ENCODE measurements at regions not wholly inside any gene's neighbourhood (a gene's known extent, or its start where the extent isn't known, plus 50 kb on each side); places are given as distances from the start of the nearest gene placed in this dataset.
"Not testable (repeated sequence)": the region's sequence is repeated elsewhere in the genome, so short reads cannot be mapped to it uniquely, and the experiment has no call there.

DNA sequence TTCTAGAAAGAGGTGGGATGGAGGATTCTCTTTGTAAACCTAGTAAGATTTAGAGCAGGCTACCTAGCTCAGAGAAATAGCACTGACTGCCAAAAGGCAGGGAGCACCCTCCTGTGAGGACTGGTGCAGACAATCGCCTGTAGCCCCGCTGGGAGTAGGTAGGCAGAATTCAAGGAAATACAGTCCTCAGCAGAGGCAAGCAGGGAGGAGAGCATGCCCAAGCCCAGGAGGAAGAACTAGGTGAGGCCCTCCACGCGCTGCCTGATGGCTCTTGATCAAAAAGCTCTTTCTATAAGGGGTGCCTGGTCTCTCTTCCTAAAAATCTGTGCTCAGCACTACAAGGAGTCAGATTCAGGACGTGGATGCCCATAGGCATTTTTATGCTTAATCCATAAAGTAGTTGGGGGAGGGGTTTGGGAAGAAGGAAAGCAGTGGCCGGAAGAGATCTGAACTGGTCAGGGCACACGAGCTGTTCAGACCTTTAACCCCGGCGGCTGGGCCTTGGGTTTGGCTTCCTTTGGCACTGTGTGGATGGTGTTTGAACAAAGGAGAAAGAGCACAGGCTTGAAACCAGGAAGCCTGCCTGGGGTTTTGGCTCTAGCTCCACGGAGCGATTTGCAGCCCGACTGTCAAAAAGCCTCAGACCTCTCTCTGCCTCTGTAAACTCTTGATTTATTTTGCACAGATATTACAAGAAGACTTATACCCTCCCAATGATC lies 320.6 kb downstream of the FOXO1 start:
- DNase-seq: no peak

DNA sequence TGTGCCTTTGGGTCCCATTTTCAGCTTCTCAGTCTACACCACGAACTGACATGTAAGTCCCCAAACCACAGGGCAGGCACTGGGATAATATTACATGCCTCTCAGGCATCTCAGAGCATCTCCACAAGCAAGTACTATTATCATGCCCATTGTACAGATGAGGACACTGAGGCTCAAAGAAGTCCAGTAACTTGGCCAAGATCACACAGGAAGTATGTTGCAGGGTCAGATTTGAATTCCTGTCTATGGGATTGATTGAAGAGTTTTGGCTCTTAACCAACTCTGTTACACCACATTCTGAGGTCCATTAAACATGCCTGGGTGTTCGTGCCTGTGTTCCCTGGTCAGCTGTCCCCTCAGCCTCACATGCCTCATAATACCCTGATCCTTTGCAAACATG lies 319.8 kb downstream of the FOXO1 start:
- no peak for DNase-seq

DNA sequence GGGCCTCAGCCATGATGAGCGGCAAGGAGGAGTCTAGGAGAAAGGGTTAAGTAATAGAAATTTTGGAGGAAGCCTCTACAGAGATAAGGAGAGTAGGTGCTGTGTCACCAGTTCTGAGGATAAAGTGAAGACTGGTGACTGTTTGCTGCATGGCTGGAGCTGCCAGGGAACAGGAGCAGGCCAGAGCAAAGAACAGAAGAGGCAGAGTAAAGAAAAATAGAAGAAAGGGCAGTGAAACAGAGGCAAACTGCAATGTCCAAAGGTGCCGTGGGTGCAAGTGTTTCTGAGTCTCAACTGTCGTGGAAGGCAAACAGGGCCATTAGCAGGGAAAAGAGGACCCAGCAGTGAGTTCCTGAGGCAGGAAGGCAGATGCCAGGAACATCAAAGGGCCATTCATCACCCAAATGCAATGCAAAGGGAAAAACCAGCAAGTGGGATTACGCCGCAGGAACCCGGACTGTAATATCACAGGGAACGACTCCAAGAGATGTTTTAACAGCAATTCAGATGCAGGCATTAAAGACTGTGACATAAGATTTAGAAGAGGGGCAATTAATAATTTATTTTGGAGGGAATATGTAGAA lies 318.3 kb downstream of the FOXO1 start:
- DNase-seq: no peak

DNA sequence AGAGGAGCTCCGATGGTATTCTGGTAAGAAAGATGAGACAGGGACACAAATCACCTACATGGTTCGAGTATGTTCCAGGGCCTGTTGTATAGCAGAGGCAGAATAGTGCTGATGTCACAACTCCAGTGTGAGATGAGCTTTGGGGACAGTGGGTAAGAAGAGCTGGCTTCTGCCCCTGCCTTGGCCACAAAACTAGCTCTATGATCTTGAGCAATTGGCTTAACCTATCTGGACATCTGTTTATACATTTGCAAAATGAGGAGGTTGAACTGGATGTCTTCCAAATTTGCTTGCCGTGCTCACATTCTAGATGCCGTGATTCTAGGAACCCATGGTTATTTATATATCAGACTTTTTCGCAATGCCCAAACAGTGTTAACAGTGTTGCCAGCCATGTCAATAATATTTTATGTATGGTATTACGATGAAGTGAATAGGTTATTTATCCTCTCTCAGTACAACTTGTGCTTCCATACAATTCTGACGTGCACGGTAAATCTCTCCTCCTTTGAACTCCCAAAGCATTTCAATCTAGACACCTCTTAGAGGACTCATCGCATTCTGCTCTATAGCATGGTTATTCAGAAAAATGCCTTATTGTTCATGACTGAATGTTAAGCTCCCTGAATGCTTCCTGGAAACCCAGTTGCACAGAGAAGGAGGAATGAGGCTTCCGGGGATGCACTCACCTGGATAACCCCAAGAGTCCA lies 316.0 kb downstream of the FOXO1 start:
- no peak for DNase-seq

DNA sequence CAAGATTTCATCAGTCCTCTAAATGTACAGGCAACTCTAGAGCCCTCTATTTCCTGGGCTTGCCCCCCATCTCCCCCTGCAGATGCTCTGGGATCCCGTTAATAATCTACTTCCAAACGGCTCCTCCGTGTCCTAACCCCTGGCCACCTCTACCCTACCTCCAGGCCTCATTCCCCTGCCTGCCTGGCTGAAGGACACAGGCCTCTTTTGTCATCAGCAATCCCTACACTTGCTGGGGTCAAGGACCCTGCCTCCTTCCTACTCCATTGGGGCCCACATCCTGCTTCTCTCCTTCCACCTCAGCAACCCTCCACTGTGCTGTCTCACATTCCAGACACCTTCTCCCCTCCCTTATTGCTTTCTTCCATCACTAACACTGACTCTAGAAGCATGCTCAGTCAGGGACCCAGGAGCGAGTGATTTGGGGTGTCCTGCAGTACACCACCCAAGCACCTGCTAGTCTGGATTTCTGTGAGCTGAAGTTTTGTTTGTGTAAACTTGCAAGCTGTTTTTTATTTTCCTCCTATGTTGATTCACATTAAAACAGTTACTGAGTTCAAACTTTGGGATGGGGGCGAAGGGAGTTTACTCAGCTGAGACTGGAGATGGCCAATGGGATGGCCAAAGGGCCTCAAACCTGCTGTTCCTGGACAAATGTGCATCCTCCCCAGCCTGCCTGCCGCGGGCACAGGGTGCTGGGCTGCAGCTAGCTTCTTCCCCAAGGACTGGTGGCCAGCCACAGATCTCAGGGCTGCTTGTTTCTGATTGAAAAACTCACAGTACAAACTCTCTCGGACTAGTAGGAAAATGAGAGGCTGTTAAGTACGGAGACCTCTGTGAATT lies 314.7 kb downstream of the FOXO1 start:
- no peak for DNase-seq

DNA sequence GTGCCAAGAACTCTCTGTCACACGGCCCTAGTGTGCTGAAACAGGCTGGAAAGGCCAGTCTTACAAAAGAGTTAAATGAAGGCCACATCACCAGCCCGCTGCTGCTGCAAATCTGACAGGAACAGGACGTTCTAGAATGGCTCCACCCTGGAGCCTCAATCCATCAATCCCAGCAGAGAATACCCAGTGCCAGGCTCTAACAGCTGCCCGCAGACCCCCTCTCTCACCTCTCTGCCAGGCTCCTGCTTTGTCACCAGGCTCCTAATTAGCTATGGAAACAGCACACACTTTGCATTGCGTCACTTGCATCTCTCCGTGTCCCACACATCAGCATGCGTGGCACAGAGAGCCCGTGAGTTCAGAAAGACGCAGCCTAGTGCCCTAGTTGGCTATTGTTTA lies 314.1 kb downstream of the FOXO1 start:
- no peak for DNase-seq

DNA sequence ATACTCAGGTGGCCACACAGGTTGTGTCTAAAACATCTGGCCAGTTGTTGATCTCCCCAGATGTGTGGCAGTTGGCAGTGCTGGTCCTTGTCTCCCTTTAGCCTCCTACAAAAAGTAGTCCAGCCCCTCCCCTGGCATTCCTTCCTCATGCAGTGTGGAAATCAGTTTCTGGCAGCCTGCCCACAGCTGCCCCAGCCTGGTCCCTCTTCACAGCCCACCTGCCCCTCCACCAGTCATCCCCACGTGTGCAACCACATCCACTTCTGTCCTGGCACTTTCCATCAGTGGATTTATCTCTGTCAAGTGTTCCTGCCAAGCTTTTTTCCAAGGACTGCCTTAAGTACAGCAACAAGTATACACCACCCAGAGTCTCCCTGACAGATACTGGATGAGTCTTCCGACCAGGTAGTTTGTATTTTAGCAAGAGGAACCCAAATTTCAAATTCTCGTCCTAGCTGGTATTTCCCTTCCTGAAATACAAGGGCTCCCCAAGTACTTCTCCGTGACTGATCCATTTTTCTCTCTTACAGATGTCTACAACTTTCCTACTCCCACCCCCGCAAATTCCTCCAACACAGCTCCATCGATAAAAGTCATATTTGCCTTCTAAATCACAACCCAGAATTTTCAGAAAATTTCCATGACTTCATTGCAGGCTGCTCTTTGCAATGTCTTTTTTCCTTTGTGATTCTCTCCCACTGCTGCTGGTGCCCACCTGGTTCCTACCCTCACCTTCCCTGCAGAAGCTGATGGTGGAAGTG lies 313.5 kb downstream of the FOXO1 start:
- no peak for DNase-seq

DNA sequence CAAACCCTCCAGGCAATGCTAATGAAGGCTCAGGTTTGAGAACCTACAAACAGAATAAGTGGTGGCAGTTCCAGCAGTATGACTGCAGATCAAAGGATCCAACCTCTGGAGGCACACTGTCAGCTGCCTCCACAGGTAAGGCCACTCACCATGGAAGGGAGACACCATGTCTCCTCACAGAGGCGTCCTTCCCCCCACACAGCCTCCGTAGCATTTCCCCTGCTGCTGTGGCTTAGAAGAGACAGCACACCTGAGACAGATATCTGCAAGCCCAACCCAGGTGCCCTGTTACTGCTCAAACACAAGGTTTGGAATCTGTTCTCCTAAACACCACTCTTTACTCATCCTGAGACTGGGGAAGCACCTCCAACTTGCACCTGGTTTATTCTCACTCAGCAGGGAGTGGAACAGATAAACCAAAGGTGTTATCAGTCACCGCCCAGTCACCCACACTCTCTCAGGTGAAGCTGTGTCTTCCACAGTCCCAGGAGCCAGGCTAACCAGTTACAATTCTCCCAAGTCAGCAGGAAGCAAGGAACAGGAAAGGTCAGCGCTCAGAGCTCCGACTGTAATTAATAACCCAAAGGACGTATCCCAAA lies 311.2 kb downstream of the FOXO1 start:
- no peak for DNase-seq

DNA sequence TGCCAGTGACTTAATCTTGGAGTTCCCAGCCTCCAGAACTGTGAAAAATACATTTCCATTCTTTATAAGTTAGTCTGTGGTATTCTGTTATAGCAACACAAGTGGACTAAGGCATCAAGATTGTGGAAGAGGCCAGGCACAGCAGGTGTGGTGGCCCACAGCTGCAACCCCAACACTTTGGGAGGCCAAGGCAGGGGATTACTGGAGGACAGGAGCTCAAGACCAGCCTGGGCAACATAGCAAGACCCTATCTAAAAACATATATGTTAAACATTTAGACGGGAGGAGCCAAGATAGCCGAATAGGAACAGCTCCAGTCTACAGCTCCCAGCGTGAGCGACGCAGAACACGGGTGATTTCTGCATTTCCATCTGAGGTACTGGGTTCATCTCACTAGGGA lies 310.4 kb downstream of the FOXO1 start:
- no peak for DNase-seq

DNA sequence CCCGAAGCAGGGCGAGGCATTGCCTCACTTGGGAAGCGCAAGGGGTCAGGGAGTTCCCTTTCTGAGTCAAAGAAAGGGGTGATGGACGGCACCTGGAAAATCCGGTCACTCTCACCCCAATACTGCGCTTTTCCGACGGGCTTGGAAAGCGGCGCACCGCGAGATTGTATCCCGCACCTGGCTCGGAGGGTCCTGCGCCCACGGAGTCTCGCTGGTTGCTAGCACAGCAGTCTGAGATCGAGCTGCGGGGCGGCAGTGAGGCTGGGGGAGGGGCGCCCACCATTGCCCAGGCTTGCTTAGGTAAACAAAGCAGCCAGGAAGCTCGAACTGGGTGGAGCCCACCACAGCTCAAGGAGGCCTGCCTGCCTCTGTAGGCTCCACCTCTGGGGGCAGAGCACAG lies 310.0 kb downstream of the FOXO1 start:
- DNase-seq: not testable (repeated sequence)

DNA sequence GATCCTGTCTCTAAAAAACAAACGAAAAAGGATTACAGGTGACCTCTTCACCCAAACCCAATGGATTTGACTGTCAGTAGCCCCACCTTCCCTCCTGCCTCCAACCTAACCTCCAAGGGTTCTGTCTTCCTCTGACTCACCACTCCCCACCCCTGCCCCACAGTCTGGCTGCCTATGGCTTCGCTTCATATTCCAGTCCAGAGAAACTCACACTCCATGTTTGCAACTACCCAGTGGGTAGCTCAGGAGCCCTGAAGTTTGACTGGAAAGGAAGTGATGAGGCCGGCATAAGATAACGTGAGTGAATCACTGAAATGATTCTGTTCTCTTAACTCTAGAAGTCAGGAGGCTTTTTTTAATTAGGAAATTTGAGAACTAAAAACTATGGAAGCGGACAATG lies 303.9 kb downstream of the FOXO1 start:
- no peak for DNase-seq

DNA sequence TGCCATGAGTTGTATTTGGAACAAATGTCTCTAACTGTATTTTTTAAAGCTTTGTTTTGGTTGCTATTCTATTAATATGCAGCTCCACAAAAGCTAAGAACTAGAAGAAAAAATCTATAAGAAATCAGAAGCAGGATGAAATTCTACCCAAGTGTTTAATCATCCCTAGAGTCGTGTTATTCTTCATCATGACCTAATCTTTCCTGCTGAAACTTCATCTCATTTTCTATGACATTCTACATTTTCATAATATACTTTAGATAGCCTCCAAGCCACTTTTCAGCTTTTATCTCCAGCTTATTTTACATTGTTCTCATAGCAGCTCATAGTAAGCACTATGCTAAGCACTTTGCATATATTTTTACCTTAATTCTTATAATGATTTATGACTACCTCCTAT lies 302.8 kb downstream of the FOXO1 start:
- DNase-seq: no peak

DNA sequence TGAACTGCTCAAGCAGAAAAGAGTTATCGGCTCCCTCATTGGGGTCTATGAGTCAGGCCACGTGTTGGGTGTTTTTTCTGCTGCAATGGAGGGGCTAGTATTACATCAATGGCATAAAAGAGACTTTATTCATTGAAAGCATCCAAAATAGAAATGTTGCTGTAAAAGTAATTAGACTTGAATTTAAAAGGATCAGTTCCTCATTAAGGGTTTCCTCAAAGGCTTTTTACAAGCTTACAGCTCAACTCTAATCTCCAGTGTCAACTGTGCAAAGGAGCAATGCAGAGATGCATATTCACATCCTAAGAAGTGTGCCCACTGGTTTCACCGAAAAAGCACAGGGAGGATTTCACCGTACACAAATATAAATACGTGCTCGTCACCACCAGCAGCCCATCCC lies 300.3 kb downstream of the FOXO1 start:
- DNase-seq: no peak

DNA sequence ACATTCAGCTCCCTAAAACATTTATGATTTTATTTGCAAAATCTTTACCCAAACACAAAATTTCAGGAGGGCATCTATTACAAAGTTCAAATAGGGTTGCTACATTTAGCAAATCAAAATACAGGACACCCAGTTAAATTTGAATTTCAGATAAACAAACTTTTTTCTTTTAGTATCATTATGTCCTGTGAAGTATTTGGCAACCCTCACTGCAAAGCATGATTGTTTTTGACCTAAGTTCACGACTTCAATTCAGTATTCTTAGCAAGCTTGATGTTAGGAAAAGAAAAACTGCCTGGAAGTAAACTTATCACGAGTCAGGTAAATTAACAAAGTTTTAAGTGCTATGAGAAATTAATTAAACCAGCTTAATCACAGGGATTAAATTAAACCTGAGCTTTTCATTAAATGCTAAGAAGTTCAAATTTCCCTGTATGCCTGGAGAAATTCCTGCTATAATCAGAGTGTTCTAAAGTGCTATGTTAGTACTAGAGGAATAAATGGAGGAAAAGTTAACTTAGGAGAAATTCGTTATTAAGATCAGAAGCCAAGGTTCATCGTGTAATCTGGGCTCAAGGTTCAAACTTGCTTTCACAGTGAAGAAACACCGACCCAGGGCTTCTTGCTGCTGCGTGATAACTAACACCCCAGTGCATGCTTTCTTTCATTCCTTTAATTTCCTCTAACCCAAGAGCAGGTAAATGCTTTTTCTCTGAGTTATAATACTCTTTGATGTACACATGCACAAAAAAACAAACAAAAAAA lies 298.1 kb downstream of the FOXO1 start:
- no peak for DNase-seq

DNA sequence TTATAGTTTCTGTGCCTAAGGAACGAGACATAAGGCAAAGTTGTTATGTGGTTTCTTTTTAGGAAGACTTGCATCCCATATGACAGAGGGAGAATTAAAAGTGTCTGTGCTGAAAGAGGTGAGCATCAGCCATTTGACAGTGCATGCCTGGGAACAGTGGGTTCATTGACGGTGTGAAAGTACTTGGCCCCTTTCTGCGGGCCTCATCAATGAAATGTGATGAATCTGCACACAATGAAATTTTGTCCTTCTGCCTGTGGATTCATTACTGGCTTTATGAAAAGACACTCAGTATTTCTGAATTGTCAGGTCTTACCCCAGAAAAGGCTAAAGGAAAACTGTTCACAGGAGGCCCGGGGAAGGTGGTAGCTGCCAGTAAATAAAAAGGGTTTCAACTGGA lies 295.8 kb downstream of the FOXO1 start:
- no peak for DNase-seq

DNA sequence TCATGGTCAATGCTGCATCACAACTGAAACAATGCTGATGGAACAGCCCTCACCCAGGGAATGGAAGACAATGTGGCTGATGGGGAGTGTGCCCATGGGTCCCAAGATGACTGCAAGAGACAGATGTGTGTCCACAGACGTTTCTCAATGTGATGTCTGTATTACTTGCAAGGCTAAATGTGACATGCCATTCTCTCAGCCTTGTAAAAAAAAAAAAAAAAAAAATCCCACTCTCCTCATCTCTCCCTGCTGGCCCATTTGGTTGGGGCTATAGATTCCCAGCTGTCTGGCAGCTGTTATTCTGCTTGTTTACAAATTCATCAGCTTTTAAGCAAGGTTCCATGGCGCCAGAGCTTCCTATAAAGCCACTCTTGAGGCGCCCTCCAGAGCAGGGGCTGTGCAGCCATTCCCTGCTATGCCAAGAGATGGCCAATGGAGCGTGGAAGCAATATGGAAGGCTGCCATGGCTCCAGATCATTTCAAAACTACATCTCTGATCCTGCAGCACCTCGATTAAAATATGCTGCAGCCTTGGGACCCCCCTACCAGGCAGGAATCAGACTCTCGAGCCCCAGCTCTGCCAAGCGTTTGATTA lies 294.8 kb downstream of the FOXO1 start:
- DNase-seq: no peak

DNA sequence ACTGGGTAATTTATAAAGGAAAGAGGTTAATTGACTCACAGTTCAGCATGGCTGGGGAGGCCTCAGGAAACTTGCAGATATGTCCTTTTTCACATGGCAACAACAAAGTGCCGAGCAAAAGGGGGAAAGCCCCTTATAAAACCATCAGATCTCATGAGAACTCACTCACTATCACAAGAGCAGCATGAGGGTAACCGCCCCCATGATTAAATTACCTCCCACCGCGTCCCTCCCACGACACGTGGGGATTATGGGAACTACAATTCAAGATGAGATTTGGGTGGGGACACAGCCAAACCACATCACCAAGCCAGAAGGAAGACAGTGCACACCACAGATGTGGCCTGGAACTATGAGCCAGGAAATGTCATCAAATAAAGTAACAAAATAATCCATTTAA lies 292.8 kb downstream of the FOXO1 start:
- DNase-seq: peak; percentile 65 to 66

DNA sequence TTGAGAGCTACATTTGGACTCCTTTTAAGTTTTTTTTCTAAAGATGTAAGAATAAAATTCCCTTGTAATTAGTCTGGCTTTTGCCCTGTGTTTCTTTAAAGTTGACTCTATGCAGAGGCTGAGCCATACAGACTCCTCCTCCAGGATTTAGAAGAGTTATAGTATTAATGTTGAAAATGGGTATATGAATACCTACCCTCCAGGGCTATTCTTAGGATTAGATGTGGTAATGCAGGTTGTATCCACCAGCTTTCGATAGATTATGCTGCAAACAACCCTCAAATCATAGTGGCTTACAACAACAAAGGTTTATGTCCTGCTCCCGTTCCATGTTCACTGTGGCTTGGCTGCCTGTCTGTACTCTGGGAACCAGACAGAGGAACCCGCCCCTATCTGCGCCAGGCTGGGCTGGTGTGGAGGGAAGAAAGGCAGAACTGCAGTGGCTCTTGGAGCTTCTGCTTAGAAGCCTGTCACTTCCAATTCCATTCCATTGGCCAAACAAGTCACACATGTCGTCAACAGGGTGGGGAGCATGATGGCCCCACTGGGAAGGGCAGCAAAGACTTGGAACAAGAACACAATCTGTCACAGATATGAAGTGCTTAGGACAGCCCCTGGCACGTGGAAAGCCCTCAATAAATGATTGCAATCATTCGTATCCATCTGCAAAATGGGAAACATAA lies 290.8 kb downstream of the FOXO1 start:
- no peak for DNase-seq

DNA sequence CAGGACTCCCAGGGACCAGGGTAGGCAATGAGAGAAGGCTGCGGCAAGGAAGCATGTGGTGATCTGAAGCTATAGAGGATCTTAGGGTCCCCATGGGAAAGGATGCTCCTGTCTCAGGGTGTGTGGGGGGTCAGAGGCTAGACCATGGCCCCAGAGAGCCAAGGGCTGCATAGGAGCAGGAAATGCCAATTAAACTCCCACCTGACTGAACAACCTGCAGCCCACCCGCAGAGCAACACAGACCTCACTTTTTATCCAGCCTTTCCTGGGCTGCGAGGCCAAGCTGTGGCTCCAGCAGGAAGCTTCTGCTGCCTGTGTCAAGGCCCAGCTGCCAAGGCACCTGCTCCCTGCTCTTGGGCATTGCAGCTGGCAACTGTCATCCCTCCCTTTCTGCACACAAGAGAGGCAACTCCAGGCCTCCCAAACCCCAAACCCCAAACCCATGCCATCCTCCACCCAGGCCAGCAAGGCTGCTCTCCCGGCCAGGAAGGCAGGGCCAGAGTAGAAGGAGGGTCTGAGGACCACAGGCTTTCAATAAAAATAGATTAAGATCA lies 290.1 kb downstream of the FOXO1 start:
- DNase-seq: no peak

DNA sequence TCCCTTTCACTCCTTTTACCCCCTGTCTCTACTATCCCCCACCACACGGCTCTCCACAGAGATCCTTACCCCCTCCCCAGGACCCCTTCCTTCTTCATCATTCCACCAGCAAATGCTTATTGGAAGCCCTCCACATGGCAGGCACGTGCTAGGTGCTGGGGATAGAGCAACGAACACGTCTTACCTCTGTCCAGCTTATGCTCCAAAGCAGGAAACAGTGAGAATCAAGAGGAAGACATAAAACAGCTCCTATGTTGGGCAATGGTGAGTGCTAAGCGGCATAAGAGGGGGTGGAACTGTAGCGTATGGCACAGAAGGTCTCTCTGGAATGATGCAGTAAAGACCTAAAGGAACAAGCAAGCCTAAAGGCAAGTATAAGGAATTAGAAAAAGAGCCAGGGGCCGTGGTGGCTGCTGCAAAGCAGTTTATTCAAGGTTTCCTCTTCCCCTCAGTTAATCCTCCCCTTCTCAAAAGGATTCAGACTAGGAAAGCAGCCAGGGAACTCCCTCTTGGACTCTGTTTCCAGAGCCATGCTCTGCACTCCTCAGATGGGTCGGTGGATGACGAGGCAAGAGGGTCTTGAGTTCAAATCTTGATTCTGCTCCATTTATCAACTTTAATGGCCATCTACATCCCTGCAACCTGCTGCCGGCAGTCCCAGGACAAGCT lies 289.4 kb downstream of the FOXO1 start:
- DNase-seq: no peak
